ENCODE measurements at regions not wholly inside any gene's neighbourhood (a gene's known extent, or its start where the extent isn't known, plus 50 kb on each side); places are given as distances from the start of the nearest gene placed in this dataset.

DNA sequence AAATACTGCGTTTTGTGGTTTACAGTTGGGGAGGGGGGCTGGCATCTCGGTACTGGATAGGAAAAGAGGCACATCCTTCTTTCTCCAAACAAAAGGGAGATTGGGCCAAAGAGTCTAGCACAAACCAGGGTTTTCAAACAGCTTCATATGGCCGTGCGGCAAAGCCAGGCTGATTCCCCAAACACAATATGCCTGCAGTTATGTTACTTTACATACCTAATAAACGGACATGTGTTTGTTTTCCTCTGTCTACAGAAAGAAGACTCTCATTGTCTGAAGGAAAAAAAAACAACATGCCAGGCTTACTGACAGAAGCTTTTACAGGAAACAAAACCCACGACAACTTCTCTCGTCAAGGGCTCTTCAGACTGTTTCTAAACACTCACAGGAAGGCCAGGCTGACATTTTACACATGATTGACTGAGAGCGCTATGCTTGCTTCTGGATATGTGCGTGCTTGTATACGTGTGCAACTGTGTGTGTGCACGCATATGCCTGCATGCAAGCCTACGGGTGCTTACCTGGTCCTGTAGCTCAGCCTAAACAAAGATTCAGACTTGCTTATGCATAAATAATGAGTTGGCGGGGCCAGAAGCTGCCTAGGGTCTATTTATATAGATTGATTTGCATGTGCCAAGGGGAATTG, 461.0 kb upstream of the C16orf82 start (continued):
- TF ChIP-seq, protein P1, sequence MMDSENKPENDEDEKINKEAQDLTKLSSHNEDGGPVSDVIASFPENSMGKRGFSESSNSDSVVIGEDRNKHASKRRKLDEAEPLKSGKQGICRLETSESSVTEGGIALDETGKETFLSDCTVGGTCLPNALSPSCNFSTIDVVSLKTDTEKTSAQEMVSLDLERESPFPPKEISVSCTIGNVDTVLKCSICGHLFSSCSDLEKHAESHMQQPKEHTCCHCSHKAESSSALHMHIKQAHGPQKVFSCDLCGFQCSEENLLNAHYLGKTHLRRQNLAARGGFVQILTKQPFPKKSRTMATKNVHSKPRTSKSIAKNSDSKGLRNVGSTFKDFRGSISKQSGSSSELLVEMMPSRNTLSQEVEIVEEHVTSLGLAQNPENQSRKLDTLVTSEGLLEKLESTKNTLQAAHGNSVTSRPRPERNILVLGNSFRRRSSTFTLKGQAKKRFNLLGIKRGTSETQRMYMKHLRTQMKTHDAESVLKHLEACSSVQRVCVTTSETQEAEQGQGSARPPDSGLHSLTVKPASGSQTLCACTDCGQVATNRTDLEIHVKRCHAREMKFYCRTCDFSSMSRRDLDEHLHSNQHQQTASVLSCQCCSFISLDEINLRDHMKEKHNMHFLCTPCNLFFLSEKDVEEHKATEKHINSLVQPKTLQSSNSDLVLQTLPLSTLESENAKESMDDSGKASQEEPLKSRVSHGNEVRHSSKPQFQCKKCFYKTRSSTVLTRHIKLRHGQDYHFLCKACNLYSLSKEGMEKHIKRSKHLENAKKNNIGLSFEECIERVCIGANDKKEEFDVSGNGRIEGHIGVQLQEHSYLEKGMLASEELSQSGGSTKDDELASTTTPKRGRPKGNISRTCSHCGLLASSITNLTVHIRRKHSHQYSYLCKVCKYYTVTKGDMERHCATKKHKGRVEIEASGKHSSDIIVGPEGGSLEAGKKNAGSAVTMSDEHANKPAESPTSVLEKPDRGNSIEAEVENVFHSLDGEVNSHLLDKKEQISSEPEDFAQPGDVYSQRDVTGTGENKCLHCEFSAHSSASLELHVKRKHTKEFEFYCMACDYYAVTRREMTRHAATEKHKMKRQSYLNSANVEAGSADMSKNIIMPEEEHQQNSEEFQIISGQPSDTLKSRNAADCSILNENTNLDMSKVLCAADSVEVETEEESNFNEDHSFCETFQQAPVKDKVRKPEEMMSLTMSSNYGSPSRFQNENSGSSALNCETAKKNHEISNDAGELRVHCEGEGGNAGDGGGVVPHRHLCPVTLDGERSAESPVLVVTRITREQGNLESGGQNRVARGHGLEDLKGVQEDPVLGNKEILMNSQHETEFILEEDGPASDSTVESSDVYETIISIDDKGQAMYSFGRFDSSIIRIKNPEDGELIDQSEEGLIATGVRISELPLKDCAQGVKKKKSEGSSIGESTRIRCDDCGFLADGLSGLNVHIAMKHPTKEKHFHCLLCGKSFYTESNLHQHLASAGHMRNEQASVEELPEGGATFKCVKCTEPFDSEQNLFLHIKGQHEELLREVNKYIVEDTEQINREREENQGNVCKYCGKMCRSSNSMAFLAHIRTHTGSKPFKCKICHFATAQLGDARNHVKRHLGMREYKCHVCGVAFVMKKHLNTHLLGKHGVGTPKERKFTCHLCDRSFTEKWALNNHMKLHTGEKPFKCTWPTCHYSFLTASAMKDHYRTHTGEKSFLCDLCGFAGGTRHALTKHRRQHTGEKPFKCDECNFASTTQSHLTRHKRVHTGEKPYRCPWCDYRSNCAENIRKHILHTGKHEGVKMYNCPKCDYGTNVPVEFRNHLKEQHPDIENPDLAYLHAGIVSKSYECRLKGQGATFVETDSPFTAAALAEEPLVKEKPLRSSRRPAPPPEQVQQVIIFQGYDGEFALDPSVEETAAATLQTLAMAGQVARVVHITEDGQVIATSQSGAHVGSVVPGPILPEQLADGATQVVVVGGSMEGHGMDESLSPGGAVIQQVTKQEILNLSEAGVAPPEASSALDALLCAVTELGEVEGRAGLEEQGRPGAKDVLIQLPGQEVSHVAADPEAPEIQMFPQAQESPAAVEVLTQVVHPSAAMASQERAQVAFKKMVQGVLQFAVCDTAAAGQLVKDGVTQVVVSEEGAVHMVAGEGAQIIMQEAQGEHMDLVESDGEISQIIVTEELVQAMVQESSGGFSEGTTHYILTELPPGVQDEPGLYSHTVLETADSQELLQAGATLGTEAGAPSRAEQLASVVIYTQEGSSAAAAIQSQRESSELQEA (CRISPR knock-in tag; IDR thresholded peaks at IDR 0.05; ENCODE audit: not compliant biosample characterization), result no peak
- TF ChIP-seq, protein P2, sequence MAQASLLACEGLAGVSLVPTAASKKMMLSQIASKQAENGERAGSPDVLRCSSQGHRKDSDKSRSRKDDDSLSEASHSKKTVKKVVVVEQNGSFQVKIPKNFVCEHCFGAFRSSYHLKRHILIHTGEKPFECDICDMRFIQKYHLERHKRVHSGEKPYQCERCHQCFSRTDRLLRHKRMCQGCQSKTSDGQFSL (CRISPR knock-in tag; IDR thresholded peaks at IDR 0.05), result no peak
- TF ChIP-seq RFX1 (IDR thresholded peaks at IDR 0.05), result no peak
- TF ChIP-seq, protein P3, sequence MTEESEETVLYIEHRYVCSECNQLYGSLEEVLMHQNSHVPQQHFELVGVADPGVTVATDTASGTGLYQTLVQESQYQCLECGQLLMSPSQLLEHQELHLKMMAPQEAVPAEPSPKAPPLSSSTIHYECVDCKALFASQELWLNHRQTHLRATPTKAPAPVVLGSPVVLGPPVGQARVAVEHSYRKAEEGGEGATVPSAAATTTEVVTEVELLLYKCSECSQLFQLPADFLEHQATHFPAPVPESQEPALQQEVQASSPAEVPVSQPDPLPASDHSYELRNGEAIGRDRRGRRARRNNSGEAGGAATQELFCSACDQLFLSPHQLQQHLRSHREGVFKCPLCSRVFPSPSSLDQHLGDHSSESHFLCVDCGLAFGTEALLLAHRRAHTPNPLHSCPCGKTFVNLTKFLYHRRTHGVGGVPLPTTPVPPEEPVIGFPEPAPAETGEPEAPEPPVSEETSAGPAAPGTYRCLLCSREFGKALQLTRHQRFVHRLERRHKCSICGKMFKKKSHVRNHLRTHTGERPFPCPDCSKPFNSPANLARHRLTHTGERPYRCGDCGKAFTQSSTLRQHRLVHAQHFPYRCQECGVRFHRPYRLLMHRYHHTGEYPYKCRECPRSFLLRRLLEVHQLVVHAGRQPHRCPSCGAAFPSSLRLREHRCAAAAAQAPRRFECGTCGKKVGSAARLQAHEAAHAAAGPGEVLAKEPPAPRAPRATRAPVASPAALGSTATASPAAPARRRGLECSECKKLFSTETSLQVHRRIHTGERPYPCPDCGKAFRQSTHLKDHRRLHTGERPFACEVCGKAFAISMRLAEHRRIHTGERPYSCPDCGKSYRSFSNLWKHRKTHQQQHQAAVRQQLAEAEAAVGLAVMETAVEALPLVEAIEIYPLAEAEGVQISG (CRISPR knock-in tag; IDR thresholded peaks at IDR 0.05), result no peak
- no peak for TF ChIP-seq ZBTB21 (CRISPR knock-in tag; IDR thresholded peaks at IDR 0.05)

Data from HepG2 (cell line).